DND-41 (cell line): ENCODE measurements at regions not wholly inside any gene's neighbourhood (a gene's known extent, or its start where the extent isn't known, plus 50 kb on each side); places are given as distances from the start of the nearest gene placed in this dataset.
"Not testable (repeated sequence)": the region's sequence is repeated elsewhere in the genome, so short reads cannot be mapped to it uniquely, and the experiment has no call there.

Source experiments
- CTCF ChIP-seq: IDR thresholded peaks from 2 replicates; pipeline ENCODE4 v1.5.1; 2012; ENCODE audit warnings: borderline replicate concordance, low read length, moderate library complexity, mild to moderate bottlenecking; ENCODE audit not compliant: poor library complexity, severe bottlenecking; ENCODE audit errors: extremely low read depth
- EZH2 ChIP-seq: IDR thresholded peaks from 3 replicates; pipeline ENCODE4 v1.6.1; 2012; ENCODE audit warnings: borderline replicate concordance, low read depth, mild to moderate bottlenecking, moderate library complexity, low read length, inconsistent platforms; ENCODE audit not compliant: severe bottlenecking

DNA sequence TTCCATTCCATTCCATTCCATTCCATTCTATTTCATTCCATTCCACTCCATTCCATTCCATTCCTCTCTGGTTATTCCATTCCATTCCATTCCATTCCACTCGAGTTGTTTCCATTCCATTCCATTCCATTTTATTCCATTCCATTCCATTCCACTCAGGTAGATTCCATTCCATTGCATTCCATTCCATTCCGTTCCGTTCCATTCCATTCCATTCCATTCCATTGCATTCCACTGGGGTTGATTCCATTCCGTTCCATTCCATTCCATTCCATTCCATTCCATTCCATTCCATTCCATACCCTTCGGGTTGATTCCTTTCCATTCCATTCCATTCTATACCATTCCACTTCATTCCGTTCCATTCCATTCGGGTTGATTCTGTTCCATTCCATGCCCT lies 144.6 kb downstream of the CWH43 start:
- not testable (repeated sequence) for TF ChIP-seq EZH2, CTCF
